ENCODE measurements at regions not wholly inside any gene's neighbourhood (a gene's known extent, or its start where the extent isn't known, plus 50 kb on each side); places are given as distances from the start of the nearest gene placed in this dataset.

DNA sequence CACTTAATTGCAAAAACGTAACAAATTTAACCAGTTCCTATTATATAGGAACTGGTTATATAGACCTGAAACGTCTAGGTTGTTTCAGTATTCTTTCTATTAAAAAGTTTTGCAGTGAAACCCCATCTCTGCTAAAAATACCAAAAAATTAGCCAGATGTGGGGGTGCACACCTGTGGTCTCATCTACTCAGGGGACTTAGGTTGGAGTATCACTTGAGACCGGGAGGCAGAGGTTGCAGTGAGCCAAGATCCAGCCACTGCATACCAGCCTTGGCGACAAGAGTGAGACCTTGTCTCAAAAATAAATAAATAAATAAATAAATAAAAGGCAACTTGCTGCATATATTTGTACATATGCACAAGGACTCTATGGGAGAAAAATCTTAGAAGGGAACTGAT lies 387.0 kb downstream of the TUSC7 start:
- TF ChIP-seq, protein P1, sequence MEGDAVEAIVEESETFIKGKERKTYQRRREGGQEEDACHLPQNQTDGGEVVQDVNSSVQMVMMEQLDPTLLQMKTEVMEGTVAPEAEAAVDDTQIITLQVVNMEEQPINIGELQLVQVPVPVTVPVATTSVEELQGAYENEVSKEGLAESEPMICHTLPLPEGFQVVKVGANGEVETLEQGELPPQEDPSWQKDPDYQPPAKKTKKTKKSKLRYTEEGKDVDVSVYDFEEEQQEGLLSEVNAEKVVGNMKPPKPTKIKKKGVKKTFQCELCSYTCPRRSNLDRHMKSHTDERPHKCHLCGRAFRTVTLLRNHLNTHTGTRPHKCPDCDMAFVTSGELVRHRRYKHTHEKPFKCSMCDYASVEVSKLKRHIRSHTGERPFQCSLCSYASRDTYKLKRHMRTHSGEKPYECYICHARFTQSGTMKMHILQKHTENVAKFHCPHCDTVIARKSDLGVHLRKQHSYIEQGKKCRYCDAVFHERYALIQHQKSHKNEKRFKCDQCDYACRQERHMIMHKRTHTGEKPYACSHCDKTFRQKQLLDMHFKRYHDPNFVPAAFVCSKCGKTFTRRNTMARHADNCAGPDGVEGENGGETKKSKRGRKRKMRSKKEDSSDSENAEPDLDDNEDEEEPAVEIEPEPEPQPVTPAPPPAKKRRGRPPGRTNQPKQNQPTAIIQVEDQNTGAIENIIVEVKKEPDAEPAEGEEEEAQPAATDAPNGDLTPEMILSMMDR (IDR thresholded peaks at IDR 0.05) = no peak
- no peak for TF ChIP-seq POLR2A (IDR thresholded peaks at IDR 0.05)

Measured in right lobe of liver (tissue), 4 donors.